ENCODE measurements at regions not wholly inside any gene's neighbourhood (a gene's known extent, or its start where the extent isn't known, plus 50 kb on each side); places are given as distances from the start of the nearest gene placed in this dataset.

- TF ChIP-seq, protein P1, sequence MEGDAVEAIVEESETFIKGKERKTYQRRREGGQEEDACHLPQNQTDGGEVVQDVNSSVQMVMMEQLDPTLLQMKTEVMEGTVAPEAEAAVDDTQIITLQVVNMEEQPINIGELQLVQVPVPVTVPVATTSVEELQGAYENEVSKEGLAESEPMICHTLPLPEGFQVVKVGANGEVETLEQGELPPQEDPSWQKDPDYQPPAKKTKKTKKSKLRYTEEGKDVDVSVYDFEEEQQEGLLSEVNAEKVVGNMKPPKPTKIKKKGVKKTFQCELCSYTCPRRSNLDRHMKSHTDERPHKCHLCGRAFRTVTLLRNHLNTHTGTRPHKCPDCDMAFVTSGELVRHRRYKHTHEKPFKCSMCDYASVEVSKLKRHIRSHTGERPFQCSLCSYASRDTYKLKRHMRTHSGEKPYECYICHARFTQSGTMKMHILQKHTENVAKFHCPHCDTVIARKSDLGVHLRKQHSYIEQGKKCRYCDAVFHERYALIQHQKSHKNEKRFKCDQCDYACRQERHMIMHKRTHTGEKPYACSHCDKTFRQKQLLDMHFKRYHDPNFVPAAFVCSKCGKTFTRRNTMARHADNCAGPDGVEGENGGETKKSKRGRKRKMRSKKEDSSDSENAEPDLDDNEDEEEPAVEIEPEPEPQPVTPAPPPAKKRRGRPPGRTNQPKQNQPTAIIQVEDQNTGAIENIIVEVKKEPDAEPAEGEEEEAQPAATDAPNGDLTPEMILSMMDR (optimal IDR thresholded peaks at IDR 0.05 in 1 of 3, IDR thresholded peaks at IDR 0.05 in 1 of 3, conservative IDR thresholded peaks at IDR 0.05 in 1 of 3; ENCODE audit: extremely low read depth in 1 of 3, insufficient read depth in 2 of 3, low read length in 3 of 3), result no peak
- TF ChIP-seq EZH2 (IDR thresholded peaks at IDR 0.05; ENCODE audit: low read length), result no peak
Observed at GRCh38 chr5:6154216-6154615, 224.1 kb downstream of the MED10 start.

All from keratinocyte (primary cell).